ENCODE measurements at regions not wholly inside any gene's neighbourhood (a gene's known extent, or its start where the extent isn't known, plus 50 kb on each side); places are given as distances from the start of the nearest gene placed in this dataset.

DNA sequence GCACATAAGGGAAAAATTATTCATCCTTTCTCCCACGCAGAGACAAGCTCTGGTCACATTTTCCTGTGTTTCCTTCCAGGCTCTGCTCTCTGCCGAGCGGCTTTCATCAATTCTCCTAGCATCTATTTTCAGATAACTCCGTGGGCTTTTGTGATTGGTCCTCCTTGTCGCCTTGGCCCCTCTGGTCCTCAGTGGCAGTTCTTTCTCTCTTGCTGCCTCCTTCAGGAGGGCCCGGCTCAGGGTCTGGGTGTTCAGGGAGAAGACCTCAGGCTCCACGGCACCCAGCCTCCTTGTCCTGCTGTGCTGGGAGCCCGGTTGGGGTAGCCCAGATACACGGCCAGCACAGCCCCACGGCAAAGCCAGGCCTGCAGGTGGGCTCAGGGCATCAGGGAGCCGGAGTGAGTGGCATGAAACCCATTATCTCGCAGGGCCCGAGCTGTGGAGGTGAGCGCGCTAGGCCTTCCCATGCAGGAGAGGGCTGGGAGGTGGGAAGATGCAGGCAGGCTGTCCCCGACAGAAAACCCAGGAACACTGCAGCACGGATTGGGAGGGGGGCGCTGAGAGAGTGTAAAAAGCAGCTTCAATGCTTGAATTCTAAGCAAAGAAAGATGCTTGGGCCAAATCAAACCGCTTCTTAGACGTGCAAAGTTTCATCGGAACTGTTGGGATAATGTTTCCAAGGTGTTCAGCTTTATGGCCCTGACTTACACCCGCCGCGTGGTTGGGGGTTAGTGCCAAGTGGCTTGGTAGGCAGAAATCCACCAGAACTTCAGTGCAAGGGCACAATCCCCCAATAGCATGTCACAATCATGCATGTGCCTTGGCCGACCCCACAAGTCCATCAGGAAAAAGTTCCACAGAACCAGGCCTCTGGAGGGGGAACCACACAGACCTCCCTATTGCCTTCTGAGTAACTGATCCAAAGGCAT lies 81.9 kb upstream of the WNT7B start:
- no peak overlapping the region for H2AFZ ChIP-seq (ENCODE audit: low read depth, low read length)
- H3K4me1 ChIP-seq (ENCODE audit: low read length): peaks cover 38% of the 10 kb centered on the region
- peak overlapping the region; percentile 66 for H3K9ac ChIP-seq (ENCODE audit: low read length)
- peaks cover 10% of the 10 kb centered on the region for H3K36me3 ChIP-seq (replicated peaks; ENCODE audit: low read depth, low read length)
- H4K20me1 ChIP-seq (ENCODE audit: insufficient read depth, low read length): no peaks in the 10 kb centered on the region
- H3K27me3 ChIP-seq (ENCODE audit: low read depth, low read length): no peaks in the 10 kb centered on the region
- H3K4me2 ChIP-seq (ENCODE audit: low read length): peak overlapping the region; percentile 97
- no peaks in the 10 kb centered on the region for H3K9me3 ChIP-seq (ENCODE audit: insufficient read depth, low read length)
- no peak for TF ChIP-seq EZH2phosphoT487 (IDR thresholded peaks at IDR 0.05; ENCODE audit: low read depth)
- TF ChIP-seq, protein P1, sequence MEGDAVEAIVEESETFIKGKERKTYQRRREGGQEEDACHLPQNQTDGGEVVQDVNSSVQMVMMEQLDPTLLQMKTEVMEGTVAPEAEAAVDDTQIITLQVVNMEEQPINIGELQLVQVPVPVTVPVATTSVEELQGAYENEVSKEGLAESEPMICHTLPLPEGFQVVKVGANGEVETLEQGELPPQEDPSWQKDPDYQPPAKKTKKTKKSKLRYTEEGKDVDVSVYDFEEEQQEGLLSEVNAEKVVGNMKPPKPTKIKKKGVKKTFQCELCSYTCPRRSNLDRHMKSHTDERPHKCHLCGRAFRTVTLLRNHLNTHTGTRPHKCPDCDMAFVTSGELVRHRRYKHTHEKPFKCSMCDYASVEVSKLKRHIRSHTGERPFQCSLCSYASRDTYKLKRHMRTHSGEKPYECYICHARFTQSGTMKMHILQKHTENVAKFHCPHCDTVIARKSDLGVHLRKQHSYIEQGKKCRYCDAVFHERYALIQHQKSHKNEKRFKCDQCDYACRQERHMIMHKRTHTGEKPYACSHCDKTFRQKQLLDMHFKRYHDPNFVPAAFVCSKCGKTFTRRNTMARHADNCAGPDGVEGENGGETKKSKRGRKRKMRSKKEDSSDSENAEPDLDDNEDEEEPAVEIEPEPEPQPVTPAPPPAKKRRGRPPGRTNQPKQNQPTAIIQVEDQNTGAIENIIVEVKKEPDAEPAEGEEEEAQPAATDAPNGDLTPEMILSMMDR (IDR thresholded peaks at IDR 0.05; ENCODE audit: low read depth, low read length): no peak
- H3K4me3 ChIP-seq (ENCODE audit: low read length): peak overlapping the region; percentile 71
- peaks cover 63% of the 10 kb centered on the region for H3K79me2 ChIP-seq (ENCODE audit: low read length)
- H3K27ac ChIP-seq (ENCODE audit: low read length): peak overlapping the region; percentile 79

DNA sequence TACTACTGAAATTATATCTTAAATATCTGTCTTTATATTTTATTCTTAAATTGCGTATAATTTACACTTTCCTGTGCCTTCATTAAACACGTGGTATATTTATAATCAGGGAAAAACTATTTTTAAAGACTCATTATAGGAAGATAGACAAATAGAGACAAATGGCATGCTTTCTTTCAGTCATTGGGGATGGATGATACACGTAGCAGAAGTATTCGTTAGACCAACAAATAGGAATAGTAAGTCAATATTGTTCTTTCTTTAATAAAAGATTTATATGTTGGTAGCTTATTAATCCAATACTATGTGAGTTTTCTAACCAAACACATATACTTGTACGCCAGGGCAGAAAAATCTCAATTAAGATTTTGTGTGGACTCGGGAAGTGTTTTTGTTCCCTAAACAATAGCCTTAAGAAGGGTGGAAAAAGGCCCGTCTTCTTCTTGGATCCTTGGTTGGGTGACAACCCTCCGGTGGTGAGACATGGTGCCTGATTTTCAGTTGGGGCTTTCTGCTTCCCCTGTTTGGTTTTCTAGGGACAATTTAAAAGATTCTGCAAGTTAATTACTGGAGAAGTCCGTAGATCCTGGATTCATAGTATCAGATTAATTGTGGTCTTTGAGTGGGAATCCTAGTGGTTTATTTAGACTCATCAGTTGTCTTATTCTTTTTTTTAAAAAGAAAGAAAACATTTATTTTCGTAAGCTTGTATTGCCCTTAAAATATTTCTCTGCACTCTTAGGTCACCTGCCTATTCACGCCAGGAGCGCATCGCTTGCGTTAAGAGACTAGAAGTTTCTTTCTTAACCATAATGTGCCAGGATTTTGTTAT lies 83.5 kb upstream of the WNT7B start:
- H3K9ac ChIP-seq (ENCODE audit: low read length): no peak overlapping the region
- H3K27me3 ChIP-seq (ENCODE audit: low read depth, low read length): no peaks in the 10 kb centered on the region
- no peaks in the 10 kb centered on the region for H3K9me3 ChIP-seq (ENCODE audit: insufficient read depth, low read length)
- no peaks in the 10 kb centered on the region for H4K20me1 ChIP-seq (ENCODE audit: insufficient read depth, low read length)
- H3K79me2 ChIP-seq (ENCODE audit: low read length): peaks cover 54% of the 10 kb centered on the region
- peaks cover 10% of the 10 kb centered on the region for H3K36me3 ChIP-seq (replicated peaks; ENCODE audit: low read depth, low read length)
- H3K27ac ChIP-seq (ENCODE audit: low read length): no peak overlapping the region
- no peak for TF ChIP-seq EZH2phosphoT487 (IDR thresholded peaks at IDR 0.05; ENCODE audit: low read depth)
- TF ChIP-seq, protein P1 (IDR thresholded peaks at IDR 0.05; ENCODE audit: low read depth, low read length): no peak
- H3K4me1 ChIP-seq (ENCODE audit: low read length): peaks cover 29% of the 10 kb centered on the region
- H3K4me2 ChIP-seq (ENCODE audit: low read length): no peak overlapping the region
- H2AFZ ChIP-seq (ENCODE audit: low read depth, low read length): no peak overlapping the region
- no peak overlapping the region for H3K4me3 ChIP-seq (ENCODE audit: low read length)

DNA sequence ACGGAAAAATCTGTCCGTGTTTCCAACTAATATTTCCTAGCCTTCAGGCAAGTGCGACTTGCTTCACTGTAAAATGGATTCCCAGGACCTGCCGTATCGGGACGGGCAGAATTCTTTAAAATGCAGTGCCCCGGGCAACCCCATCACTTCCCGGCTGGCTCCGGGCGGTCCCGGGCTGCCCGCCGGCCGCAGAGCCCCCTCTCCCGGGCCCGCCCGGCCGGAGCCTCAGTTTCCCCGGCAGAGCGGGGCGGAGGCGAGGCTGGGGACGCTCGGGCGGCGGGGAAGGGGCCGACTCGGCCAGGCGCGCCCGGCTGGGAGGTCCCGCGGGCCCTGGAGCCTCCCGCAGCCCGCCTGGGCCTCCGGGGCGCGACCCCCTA lies 84.2 kb upstream of the WNT7B start:
- H3K27me3 ChIP-seq (ENCODE audit: low read depth, low read length): no peaks in the 10 kb centered on the region
- no peaks in the 10 kb centered on the region for H4K20me1 ChIP-seq (ENCODE audit: insufficient read depth, low read length)
- H3K9me3 ChIP-seq (ENCODE audit: insufficient read depth, low read length): no peaks in the 10 kb centered on the region
- peaks cover 32% of the 10 kb centered on the region for H3K4me1 ChIP-seq (ENCODE audit: low read length)
- H3K9ac ChIP-seq (ENCODE audit: low read length): no peak overlapping the region
- no peak overlapping the region for H3K4me3 ChIP-seq (ENCODE audit: low read length)
- no peak overlapping the region for H3K27ac ChIP-seq (ENCODE audit: low read length)
- H3K79me2 ChIP-seq (ENCODE audit: low read length): peaks cover 48% of the 10 kb centered on the region
- H3K4me2 ChIP-seq (ENCODE audit: low read length): no peak overlapping the region
- no peak for TF ChIP-seq EZH2phosphoT487 (IDR thresholded peaks at IDR 0.05; ENCODE audit: low read depth)
- TF ChIP-seq, protein P1 (IDR thresholded peaks at IDR 0.05; ENCODE audit: low read depth, low read length): no peak
- H2AFZ ChIP-seq (ENCODE audit: low read depth, low read length): no peak overlapping the region
- peaks cover 10% of the 10 kb centered on the region for H3K36me3 ChIP-seq (replicated peaks; ENCODE audit: low read depth, low read length)
